Stimulated activated CD8-positive, alpha-beta memory T cell treated with anti-CD3 and anti-CD28 coated beads, Interleukin-15, amount 100 ng/mL, for 4 hours (primary cell): ENCODE measurements at regions not wholly inside any gene's neighbourhood (a gene's known extent, or its start where the extent isn't known, plus 50 kb on each side); places are given as distances from the start of the nearest gene placed in this dataset.
"Not testable (repeated sequence)": the region's sequence is repeated elsewhere in the genome, so short reads cannot be mapped to it uniquely, and the experiment has no call there.

ENCODE experiments used
- DNase-seq, 2 donors: peaks; one replicate each; pipeline ENCODE4 v3.0.0-alpha.2; 2020; ENCODE audit warnings: low read depth in 2 of 2

DNA sequence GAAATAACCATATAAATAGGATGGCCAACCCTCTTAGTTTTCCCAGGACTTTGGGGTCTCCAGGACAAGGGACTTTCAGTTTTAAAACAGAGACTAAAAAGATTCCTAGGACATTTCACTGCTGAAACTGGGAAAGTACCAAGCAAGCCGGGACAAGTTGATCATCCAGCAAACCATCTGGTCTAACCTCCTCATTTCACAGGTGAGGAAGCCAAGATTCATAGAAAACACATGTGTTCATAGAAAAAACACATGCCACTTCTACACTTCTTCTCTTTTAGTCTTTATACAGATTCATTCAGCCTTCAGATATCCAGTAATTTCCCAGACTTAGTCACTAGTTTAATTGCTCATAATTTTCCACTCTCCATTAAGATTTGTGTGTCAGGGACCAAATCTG, 165.6 kb upstream of the CCDC54 start:
- no peak for DNase-seq

DNA sequence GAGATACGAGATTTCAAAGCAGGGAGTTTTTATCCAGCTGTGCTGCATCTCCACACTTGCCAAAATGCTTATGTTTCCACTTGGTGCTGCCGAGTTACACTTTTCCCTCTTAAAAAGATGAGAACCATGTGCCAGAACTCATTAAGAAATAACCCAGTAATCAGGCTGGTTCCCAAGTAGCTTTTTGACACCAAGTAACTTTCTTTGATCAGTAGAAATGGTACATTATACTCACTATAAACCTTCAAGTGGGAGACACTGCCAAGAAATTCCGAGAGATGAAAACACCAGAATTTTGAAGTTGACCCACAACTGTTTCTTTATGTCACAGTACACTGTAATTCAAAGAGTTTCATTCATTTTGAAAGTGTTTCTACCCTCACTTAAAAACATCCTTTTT, 164.6 kb upstream of the CCDC54 start:
- DNase-seq, result no peak

DNA sequence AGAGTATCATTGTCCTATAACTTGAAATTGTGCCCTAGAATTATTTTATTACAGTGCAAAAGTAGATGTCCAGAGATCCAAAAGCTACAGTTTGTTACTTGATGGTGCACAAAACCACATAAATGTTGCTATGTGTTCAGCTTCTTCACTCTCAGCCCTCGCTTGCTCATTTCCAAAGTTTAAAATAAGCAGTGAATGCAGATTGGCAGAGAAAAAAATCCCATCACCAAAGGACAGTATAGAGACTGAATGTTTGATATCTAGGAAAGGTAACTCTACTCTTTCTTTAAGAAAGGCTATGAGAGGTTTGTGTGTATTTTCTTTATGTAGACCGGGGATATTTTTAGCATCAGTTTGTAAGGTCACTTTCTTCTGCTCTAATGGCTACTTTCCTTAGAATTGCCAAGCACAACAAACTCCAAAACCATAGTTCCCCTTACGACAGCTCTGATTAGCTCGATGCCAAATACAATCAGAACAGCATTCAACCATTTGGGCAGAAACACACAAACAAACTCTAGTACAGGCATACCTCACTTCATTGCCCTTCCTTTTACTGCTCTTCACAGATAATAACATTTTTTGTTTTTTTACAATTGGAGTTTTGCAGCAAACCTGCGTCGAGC, 164.1 kb upstream of the CCDC54 start:
- no peak for DNase-seq

DNA sequence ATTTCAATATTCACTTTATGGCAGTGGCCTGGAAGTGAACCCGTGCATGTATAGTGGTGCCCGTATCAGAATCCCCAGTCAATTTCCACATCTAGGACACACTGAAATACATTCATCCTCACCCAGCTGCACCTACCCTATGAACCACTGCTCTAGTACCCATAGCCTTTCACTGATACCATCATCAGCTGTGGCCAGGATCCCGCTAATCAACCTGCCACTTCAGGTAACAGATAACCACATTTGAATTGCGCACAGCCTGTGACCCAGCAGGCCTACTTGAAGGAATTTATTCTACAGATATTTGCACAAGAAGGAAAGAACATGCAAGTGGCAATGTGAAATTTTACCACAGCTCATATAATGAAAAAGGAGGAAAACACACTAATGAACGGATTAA, 161.0 kb upstream of the CCDC54 start:
- DNase-seq, result no peak

DNA sequence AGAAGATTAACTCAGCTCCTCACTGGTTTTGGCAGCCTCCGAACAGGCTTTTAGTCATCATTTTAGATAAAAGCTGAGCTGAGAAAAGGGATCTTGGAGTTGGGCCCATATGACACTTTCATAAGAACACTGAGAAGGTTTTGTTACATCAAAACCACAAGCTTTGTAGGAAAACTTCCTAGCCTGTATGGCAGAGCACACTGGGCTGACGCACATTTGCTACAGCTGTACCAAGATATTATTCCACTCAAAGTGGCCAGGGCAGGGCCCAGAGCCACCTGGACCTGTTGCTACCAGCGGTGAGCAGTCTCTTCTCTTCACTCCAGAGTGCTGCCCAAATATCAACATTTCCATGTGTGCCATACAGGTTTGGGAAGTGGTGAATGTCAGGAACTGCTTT, 160.5 kb upstream of the CCDC54 start:
- no peak for DNase-seq

DNA sequence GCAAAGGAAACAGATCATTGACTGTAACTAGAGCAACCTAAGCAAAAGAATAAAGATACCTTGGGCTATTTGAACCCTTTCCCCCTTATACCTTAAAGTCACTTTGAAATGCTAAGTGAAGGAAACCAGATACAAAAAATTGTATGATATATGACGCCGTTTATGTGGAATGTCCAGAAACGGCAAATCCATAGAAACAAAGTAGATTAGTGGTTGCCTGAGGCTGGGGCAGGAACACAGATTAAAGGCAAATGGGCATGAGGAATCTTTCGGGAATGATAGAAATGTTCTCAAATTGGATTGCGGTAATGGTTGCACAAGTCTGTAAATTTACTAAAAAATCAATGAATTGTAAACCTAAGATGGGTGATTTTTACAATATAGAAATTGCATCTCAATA, 160.1 kb upstream of the CCDC54 start:
- no peak for DNase-seq

DNA sequence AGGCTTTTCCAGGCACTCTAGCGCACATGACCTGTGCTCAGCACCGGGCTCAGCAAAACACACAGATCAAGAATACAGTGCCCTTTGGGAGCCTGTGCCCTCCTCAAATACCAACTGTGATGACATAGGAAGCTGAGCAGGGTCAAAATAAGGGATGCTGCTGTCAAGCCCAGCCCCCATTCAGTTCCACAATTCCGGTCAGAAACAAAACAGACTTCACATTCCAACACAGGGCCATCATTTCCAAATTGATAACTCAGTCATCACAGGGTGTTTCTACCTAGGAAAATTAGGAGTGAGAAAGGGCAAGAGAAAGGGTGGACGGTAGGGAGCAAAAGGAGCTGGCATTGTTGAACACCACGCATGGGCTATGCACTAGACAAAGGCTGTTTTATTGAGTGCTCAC, 158.4 kb upstream of the CCDC54 start:
- no peak for DNase-seq

DNA sequence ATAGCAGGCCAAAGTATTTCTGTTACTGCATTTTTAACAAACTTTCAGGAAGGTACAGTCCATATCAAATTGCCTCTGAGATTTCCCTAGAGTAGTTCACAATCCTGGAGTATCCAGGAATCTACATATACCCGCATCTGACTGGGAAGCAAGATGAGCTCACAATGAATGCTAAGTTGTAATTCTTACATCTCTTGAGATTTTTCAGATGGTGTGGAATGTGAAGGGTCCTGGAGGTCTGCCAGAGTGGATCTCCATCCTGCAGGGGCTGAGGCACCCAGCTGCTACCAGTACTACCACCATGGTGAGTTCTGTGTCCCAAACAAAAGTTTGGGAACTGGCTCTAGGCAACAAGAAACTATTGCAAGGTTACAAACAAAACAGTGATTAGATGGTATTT, 156.7 kb upstream of the CCDC54 start:
- no peak for DNase-seq

DNA sequence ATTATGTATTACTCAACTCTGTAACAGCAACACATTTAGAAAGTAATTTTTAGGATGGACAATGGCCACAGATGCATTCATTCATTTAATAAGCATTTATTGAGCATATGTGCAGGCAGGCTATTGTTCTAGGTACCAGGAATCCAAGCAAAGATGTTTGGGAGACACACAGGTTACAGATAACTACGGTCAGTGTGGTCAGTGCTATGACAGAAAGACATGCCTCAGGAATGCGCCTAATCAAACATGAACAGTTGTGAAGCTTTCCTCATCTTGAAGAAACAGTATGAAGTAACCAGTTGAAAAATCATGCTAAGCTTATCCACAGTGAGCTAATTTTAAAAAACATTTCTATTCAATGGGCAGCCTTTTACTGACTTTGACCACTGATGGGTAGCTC, 155.4 kb upstream of the CCDC54 start:
- DNase-seq, result no peak

DNA sequence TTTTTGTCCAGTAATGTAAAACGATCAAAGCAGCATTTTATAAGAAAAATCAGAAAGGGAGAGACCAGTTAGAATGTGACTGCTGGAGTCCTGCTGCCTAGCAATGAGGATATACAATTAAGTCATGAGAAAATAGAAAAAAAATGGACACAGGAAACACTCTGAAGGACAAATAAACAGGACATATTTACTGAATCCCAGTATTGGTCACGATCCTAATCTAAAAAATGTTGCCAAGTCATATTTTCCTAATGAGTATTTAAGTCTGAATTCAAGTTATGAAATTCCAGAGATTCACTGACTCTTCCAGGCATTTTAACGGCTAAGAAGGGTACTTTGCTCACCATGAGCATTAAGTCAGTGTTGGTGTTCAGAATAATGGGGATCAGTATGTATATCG, 154.3 kb upstream of the CCDC54 start:
- no peak for DNase-seq

DNA sequence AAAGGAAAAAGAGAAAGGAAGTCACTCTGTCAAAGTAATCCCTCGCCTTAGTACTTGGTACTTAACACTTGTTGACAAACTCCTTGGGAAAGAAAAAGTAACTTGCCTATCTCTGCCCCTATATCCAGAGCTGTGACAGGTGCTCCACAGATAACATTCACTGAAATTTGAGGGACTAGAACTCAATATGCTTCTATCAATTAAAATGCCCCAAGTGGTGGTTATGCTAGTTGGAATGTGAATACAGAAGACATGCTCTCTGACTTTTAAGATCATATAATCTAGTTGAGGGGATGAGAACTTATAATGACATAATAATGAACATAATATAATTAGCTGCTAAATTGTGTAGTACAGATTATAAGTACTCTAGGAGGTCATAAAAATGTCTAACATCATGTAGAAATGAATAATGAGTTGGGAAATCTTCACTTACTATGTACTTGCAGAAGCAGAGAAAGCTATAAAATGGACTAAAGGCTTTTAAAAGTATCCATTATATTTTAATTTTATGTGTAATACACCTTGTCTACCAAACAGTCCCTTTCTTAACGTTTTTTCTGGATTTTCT, 153.1 kb upstream of the CCDC54 start:
- DNase-seq, result no peak

DNA sequence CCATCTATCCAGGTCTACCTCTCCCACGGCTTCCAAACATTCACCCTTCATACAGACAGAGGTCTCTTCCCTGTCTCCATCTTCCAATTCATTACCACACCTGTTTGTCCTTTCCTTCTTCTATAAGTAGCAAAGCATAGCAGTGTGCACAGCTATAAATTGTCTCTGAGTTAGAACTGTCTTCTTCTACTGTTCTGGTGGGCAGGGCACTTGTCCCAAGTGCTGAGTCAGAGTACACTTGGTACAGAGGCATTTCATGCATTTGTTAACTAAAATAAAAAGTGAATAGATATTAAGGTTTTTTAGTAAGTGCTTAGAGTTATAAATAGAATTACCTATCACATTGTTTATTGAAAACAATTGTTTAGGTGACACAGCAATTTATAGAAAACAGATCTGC, 150.1 kb upstream of the CCDC54 start:
- DNase-seq, result no peak

DNA sequence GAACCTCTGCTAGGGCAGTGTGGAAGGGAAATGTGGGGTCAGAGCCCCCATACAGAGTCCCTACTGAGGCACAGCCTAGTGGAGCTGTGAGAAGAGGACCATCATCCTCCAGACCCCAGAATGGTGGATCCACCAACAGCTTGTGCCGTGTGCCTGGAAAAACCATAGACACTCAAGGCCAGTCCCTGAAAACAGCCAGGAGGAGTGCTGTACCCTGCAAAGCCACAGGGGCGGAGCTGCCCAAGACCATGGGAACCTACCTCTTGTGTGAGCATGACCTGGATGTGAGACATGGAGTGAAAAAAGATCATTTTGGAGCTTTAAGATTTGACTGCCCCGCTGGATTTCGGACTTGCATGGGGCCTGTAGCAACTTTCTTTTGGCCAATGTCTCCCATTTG, 143.4 kb upstream of the CCDC54 start:
- not testable (repeated sequence) for DNase-seq

DNA sequence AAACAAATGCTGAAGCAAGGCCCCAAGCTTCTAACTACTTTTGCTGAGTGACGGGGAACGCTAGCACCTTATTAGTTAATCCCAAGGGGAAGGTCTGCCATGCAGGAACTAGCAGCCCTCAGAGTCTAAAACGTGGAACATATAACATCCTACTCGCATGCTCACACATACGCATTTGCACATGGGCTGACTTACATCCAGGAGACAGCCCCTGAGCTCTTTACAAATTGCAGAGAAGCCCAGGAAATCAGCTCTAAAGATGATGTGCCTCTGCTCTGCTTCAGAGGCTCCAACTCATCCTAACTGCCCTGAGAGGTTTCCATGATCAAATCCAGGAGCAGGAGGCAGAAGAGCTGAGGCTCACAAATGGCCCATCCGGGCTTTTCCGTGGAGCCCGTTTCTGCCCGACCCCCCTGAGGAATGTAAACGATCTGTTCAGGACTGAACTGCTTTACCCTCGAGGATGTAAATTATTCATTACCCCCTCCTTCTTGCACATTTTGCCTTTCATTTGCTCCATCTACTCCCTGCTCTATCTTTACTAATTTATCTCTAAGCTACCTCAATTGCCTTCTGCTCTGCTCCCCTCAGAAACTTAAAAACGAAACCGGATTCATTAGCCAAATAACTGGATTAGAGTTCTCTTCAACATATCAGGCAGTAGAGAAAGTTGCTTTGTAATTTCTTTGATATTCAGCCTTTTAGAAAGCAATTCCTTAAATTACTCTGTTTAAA, 141.9 kb upstream of the CCDC54 start:
- DNase-seq, result no peak

DNA sequence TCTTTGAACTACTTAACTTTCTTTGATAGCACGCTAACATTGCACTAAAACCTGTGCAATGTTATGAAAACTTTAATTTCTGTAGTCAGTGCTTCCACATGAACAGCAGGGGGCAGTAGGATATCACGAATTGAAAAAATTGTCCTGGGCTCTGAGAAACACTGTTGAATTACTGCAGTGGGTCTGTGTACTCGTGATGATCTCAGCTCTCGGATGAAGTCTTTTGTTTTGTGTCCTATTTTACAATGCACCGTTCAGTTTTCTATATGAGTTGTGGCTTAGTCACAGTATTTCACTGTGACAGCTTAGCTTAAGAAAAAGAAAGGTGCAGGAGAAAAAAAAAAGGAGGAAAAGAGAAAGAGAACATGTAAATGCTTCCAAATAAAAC, 141.3 kb upstream of the CCDC54 start:
- peak in 1 of 2 donors; percentile 2 for DNase-seq

DNA sequence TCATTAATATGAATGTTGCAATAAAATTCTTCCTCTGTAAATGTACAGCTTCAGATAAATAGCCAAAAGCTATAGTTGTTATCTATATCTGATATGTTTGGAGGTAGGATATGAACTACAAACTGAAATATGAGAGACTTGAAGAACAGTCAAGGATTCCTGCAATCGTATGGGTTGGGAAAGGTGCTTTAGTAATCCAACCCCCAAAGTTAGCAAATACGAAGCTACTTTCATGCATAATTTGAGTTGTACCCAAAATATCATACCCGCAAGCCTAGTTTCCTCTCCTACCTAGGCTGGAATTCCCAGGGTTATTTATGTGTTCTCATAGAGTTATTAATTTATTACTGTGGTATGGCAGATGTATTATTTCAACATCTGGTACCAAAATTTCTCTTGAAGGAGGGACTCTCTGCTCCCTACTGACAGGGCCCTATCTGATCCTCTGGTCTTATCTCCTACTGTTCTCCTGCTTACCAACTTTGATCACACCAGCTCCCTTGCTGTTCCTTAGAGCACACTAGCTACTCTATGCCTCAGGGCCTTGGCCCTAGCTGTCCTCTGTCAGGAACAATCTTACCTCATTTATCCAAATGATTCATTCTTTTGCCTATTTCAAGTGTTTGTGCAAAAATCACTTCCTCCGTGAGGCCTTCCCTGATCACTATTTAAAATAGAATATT, 140.4 kb upstream of the CCDC54 start:
- DNase-seq, result no peak

DNA sequence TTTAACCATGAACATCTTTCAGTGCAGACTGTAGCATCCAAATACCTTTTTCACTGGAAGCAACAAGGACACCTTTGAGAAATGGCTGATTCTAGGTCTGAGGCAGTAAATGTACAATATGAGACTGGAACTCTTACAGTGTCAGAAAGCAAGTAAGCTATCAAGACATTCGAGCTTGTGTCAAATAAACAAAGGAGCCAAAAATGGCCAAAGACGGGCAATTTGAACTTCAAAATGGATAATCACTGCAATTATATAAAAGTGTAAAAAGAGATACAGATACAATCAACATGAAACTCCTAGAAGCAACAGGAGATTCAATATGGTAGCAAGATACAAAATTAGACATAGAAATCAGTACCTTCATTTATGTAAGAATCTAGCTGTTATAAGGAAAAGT, 138.5 kb upstream of the CCDC54 start:
- no peak for DNase-seq

DNA sequence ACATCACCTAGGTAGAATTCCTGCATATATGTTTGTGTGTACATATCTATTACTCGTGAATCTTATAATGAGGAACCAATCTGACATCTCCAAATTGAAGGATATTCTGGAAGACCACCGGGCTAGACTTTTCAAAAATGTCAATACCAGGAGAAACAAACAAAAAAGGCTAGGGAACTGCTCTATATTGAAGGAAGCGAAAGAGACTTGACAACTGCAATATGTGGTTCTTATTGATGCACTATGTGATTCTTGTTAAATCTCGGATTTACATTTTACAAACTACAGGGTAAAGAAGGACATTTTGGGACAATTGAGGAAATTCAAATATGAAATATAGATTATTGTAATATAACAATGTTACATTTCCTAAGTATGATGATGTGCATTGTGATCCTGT, 137.5 kb upstream of the CCDC54 start:
- DNase-seq, result no peak

DNA sequence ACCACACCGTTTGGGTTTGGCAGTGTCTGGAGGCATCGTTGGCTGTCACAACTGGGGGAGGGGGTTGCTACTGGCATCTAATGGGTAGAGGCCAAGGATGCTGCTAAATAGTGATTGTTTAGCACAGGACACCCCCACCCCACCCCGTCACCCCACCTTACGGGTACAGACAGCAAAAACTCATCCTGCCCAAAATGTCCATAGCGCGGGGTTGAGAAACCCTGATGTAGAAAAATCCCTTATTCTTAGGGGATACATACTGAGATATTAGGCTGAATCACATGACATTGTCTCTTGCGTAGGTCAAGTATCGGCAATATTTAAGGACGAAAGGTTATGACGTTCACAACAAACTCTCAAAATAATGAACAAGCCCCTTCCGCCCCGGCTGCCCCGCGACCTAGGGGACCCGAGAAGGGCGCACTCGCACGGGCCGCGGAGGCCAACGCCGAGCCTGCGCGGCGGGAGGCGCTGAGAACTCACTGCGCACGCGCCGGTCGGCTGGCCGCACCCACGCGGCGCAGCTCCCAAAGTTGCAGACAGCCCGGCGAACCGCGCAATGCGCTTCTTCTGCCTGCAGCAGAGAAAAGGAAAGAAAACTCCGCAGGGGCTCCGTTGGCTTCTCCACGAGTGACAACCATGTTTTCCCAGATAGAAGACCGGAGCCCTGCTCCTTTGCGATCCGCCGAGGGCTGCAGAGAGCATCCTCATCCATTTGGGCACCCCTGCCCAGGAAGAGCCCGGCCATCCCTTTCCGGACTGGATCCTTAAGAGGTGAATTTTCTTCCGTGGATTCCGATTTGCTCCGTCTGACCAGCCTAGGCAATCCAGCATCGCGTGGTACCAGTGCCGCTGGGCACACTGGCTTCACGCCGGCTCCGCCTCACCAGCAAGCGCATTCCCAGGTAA, 136.8 kb upstream of the CCDC54 start:
- DNase-seq, result peak; percentile 38 to 54

DNA sequence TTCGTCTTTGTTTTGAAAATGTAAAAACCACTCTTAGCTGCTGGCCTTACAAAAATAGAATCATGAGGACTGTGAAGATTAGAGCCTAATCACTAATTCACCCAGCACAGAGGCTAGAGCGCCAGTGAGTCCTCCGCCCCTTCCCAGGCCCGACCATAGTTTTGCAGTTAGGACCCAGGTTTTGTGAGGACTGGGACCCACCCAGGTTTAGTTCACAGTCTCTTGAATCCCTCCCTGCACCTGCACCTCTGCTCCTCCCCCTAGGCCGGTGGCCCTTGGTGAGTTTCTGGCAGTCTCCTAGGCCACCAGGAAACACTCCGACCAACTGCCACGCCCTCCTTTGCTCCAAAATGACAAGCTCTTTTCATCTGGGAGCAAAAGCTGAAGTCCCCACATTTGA, 136.0 kb upstream of the CCDC54 start:
- DNase-seq, result no peak

DNA sequence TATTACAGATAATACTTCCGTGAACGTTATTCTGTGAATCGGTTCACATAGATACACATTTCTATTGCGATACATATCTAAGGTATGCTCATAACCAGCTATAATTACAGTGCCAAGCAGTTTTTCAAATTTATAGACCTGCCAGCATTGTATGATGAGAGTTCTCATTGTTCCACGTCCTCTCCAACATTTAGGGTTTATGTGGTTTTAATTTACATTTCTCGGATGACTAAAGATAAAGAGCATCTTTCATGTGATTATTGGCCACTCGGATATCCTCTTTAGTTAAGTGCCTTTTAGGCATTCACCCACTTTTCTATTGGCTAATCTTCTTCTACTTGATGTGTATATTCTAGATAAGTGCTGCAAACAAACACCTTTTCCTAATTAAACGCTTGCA, 134.7 kb upstream of the CCDC54 start:
- DNase-seq, result no peak

DNA sequence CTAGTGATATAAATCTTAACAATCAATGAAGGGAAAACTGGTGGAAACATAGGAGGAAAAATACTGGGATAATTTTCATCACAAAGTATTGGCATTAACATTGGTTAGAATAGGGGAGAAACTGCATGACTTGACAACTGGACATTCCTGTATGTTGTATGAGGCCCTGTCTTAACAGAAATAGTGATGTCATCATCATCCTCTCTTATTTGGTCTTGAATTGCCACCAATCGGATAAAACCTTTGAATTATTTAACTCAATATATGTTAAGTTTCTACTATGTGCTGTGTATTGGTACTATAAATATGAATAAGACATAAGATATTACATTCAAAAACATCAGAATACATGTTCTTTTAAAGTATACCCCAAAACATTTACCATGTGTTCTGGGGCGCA, 130.1 kb upstream of the CCDC54 start:
- no peak for DNase-seq
